DND-41 (cell line): ENCODE measurements at regions not wholly inside any gene's neighbourhood (a gene's known extent, or its start where the extent isn't known, plus 50 kb on each side); places are given as distances from the start of the nearest gene placed in this dataset.

ENCODE experiments used
- CTCF ChIP-seq: IDR thresholded peaks from 2 replicates; pipeline ENCODE4 v1.5.1; 2012; ENCODE audit warnings: borderline replicate concordance, low read length, moderate library complexity, mild to moderate bottlenecking; ENCODE audit not compliant: poor library complexity, severe bottlenecking; ENCODE audit errors: extremely low read depth
- EZH2 ChIP-seq: IDR thresholded peaks from 3 replicates; pipeline ENCODE4 v1.6.1; 2012; ENCODE audit warnings: borderline replicate concordance, low read depth, mild to moderate bottlenecking, moderate library complexity, low read length, inconsistent platforms; ENCODE audit not compliant: severe bottlenecking

DNA sequence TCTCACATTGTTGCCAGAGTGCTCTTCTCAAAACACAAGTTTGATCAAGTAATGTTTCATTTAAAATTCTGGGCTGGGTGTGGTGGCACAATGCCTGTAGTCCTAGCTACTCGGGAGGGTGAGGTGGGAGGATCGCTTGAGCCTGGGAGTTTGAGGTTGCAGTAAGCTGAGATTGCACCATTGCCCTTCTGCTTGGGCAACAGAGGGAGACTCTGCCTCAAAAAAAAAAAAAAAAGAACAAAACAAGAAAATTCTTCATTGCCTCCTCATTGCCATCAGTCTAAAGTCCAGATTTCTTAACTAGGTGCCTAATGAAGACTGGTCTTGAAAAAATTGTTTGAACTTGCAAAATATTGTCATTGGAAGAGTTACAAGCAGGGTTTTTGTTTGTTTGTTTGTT lies 120.1 kb downstream of the MFAP3L start:
- TF ChIP-seq CTCF (no peak), EZH2 (no peak)
